ENCODE measurements at regions not wholly inside any gene's neighbourhood (a gene's known extent, or its start where the extent isn't known, plus 50 kb on each side); places are given as distances from the start of the nearest gene placed in this dataset.

GRCh38 chr16:26740771-26741170 is 326.0 kb upstream of the C16orf82 start:
- H3K4me1 ChIP-seq (ENCODE audit: control insufficient read depth in 2 of 2, insufficient read depth in 2 of 2, low read length in 1 of 2): peaks cover 3 to 4% of the 10 kb centered on the region in 2 donors
- H3K36me3 ChIP-seq (ENCODE audit: control insufficient read depth in 2 of 2, insufficient read depth in 2 of 2, low read length in 1 of 2): no peaks in the 10 kb centered on the region
- H3K27me3 ChIP-seq (ENCODE audit: control insufficient read depth in 1 of 2, insufficient read depth in 2 of 2, low read length in 2 of 2): no peaks in the 10 kb centered on the region
- no peaks in the 10 kb centered on the region for H3K9me3 ChIP-seq (ENCODE audit: control insufficient read depth in 2 of 2, insufficient read depth in 1 of 2, low read depth in 1 of 2, low read length in 1 of 2)
- H3K4me3 ChIP-seq (ENCODE audit: low read depth in 1 of 2, low read length in 2 of 2): no peak overlapping the region
- no peak overlapping the region for H3K27ac ChIP-seq (ENCODE audit: low read depth in 2 of 2, low read length in 1 of 2)
- WGBS, 2 donors: 49 to 53% methylated on average over 2 of the region's 2 CpGs

GRCh38 chr16:26742040-26742439 is 324.7 kb upstream of the C16orf82 start:
- 21 to 26% methylated on average over 2 of the region's 2 CpGs for WGBS, 2 donors
- no peaks in the 10 kb centered on the region for H3K27me3 ChIP-seq (ENCODE audit: control insufficient read depth in 1 of 2, insufficient read depth in 2 of 2, low read length in 2 of 2)
- H3K27ac ChIP-seq (ENCODE audit: low read depth in 2 of 2, low read length in 1 of 2): no peak overlapping the region
- H3K36me3 ChIP-seq (ENCODE audit: control insufficient read depth in 2 of 2, insufficient read depth in 2 of 2, low read length in 1 of 2): no peaks in the 10 kb centered on the region
- H3K4me1 ChIP-seq (ENCODE audit: control insufficient read depth in 2 of 2, insufficient read depth in 2 of 2, low read length in 1 of 2): peaks cover 3 to 4% of the 10 kb centered on the region in 2 donors
- H3K9me3 ChIP-seq (ENCODE audit: control insufficient read depth in 2 of 2, insufficient read depth in 1 of 2, low read depth in 1 of 2, low read length in 1 of 2): no peaks in the 10 kb centered on the region
- no peak overlapping the region for H3K4me3 ChIP-seq (ENCODE audit: low read depth in 1 of 2, low read length in 2 of 2)

GRCh38 chr16:26744430-26744829 is 322.3 kb upstream of the C16orf82 start:
- Histone ChIP-seq H3K27ac (ENCODE audit: low read depth in 2 of 2, low read length in 1 of 2) (no peak overlapping the region), H3K4me3 (ENCODE audit: low read depth in 1 of 2, low read length in 2 of 2) (no peak overlapping the region), H3K9me3 (ENCODE audit: control insufficient read depth in 2 of 2, insufficient read depth in 1 of 2, low read depth in 1 of 2, low read length in 1 of 2) (no peaks in the 10 kb centered on the region), H3K36me3 (ENCODE audit: control insufficient read depth in 2 of 2, insufficient read depth in 2 of 2, low read length in 1 of 2) (no peaks in the 10 kb centered on the region), H3K4me1 (ENCODE audit: control insufficient read depth in 2 of 2, insufficient read depth in 2 of 2, low read length in 1 of 2) (peaks cover 3 to 4% of the 10 kb centered on the region in 2 donors), H3K27me3 (ENCODE audit: control insufficient read depth in 1 of 2, insufficient read depth in 2 of 2, low read length in 2 of 2) (no peaks in the 10 kb centered on the region)
- WGBS, 2 donors: 60 to 70% methylated on average over 5 of the region's 5 CpGs

- no peaks in the 10 kb centered on the region for H3K27me3 ChIP-seq (ENCODE audit: control insufficient read depth in 1 of 2, insufficient read depth in 2 of 2, low read length in 2 of 2)
- H3K4me1 ChIP-seq (ENCODE audit: control insufficient read depth in 2 of 2, insufficient read depth in 2 of 2, low read length in 1 of 2): no peaks in the 10 kb centered on the region
- no peak overlapping the region for H3K4me3 ChIP-seq (ENCODE audit: low read depth in 1 of 2, low read length in 2 of 2)
- WGBS, 2 donors: 46 to 68% methylated on average over 4 of the region's 4 CpGs
- H3K36me3 ChIP-seq (ENCODE audit: control insufficient read depth in 2 of 2, insufficient read depth in 2 of 2, low read length in 1 of 2): no peaks in the 10 kb centered on the region
- H3K9me3 ChIP-seq (ENCODE audit: control insufficient read depth in 2 of 2, insufficient read depth in 1 of 2, low read depth in 1 of 2, low read length in 1 of 2): no peaks in the 10 kb centered on the region
- H3K27ac ChIP-seq (ENCODE audit: low read depth in 2 of 2, low read length in 1 of 2): no peak overlapping the region
Measured at GRCh38 chr16:26747760-26748159, 319.0 kb upstream of the C16orf82 start.

DNA sequence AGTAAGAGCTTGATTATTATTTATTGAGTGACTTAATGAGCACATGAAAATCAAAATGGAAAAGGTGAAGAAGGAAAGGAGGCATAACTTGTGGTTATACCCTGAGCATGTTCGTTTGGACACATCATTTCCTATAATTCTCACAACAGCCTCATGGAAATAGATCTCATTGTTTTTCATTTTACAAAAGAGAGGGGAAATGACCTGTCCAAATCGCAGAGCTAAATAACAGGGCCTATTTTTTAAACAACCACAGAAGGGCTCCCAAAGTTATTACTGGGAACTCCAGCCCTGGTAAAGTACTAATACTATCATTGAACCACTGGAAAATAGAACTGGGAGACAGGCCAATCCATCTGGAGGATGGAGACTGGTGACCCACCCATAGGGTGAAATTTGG is 317.7 kb upstream of the C16orf82 start:
- H3K9me3 ChIP-seq (ENCODE audit: control insufficient read depth in 2 of 2, insufficient read depth in 1 of 2, low read depth in 1 of 2, low read length in 1 of 2): no peaks in the 10 kb centered on the region
- WGBS, 2 donors: 48 to 51% methylated on average over 2 of the region's 2 CpGs

GRCh38 chr16:26752166-26752565 is 314.6 kb upstream of the C16orf82 start:
- H3K4me1 ChIP-seq (ENCODE audit: control insufficient read depth in 2 of 2, insufficient read depth in 2 of 2, low read length in 1 of 2): no peaks in the 10 kb centered on the region
- H3K27me3 ChIP-seq (ENCODE audit: control insufficient read depth in 1 of 2, insufficient read depth in 2 of 2, low read length in 2 of 2): no peaks in the 10 kb centered on the region
- peaks cover 0 to 2% of the 10 kb centered on the region in 2 donors for H3K9me3 ChIP-seq (ENCODE audit: control insufficient read depth in 2 of 2, insufficient read depth in 1 of 2, low read depth in 1 of 2, low read length in 1 of 2)
- H3K27ac ChIP-seq (ENCODE audit: low read depth in 2 of 2, low read length in 1 of 2): no peak overlapping the region
- WGBS, 2 donors: 92 to 98% methylated on average over 2 of the region's 2 CpGs
- no peak overlapping the region for H3K4me3 ChIP-seq (ENCODE audit: low read depth in 1 of 2, low read length in 2 of 2)
- peaks cover 0 to 2% of the 10 kb centered on the region in 2 donors for H3K36me3 ChIP-seq (ENCODE audit: control insufficient read depth in 2 of 2, insufficient read depth in 2 of 2, low read length in 1 of 2)

More for the DNA sequence above, 317.7 kb upstream of the C16orf82 start:
- no peak overlapping the region for H3K27ac ChIP-seq (ENCODE audit: low read depth in 2 of 2, low read length in 1 of 2)
- no peaks in the 10 kb centered on the region for H3K36me3 ChIP-seq (ENCODE audit: control insufficient read depth in 2 of 2, insufficient read depth in 2 of 2, low read length in 1 of 2)
- H3K4me3 ChIP-seq (ENCODE audit: low read depth in 1 of 2, low read length in 2 of 2): no peak overlapping the region
- H3K4me1 ChIP-seq (ENCODE audit: control insufficient read depth in 2 of 2, insufficient read depth in 2 of 2, low read length in 1 of 2): no peaks in the 10 kb centered on the region
- H3K27me3 ChIP-seq (ENCODE audit: control insufficient read depth in 1 of 2, insufficient read depth in 2 of 2, low read length in 2 of 2): no peaks in the 10 kb centered on the region

DNA sequence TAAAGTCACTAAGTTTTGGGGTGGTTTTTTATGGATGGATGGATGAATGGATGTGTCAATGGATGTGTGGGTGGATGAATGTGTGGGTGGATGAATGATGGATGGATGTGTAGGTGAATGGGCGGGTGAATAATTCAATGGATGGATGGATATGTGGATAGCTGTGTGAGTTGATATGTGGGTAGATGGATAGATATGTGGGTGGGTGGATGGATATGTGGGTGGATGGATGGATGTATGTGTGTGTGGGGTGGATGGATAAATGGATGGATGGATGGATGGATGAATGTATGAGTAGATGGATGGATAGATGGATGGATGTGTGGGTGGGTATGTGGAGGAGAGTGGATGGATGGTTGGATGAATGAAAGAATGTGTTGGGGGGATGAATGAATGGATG is 310.1 kb upstream of the C16orf82 start:
- Histone ChIP-seq H3K36me3 (ENCODE audit: control insufficient read depth in 2 of 2, insufficient read depth in 2 of 2, low read length in 1 of 2) (peaks cover 0 to 2% of the 10 kb centered on the region in 2 donors), H3K27me3 (ENCODE audit: control insufficient read depth in 1 of 2, insufficient read depth in 2 of 2, low read length in 2 of 2) (no peaks in the 10 kb centered on the region), H3K9me3 (ENCODE audit: control insufficient read depth in 2 of 2, insufficient read depth in 1 of 2, low read depth in 1 of 2, low read length in 1 of 2) (peaks cover 0 to 3% of the 10 kb centered on the region in 2 donors), H3K4me1 (ENCODE audit: control insufficient read depth in 2 of 2, insufficient read depth in 2 of 2, low read length in 1 of 2) (no peaks in the 10 kb centered on the region), H3K4me3 (ENCODE audit: low read depth in 1 of 2, low read length in 2 of 2) (no peak overlapping the region), H3K27ac (ENCODE audit: low read depth in 2 of 2, low read length in 1 of 2) (no peak overlapping the region)
- WGBS, 2 donors: 0 to 31% methylated on average over 1 of the region's 1 CpG

DNA sequence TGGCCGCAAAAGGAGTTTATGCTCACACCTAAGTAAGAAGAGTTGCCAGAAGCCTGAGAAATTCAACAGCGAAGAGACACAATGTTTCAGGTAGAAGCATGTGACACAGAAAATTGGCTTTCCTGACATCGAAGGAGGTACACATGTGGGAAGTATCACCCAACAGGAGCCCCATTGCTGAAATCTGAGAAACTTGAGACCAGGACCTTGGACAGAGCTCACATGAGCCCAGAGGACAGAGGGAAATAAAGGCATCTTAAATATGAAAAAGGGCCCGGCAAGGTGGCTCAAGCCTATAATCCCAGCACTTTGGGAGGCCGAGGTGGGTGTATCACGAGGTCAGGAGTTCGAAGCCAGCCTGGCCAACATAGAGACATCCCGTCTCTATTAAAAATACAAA is 304.1 kb upstream of the C16orf82 start:
- Histone ChIP-seq H3K4me3 (ENCODE audit: low read depth in 1 of 2, low read length in 2 of 2) (no peak overlapping the region), H3K27ac (ENCODE audit: low read depth in 2 of 2, low read length in 1 of 2) (no peak overlapping the region), H3K36me3 (ENCODE audit: control insufficient read depth in 2 of 2, insufficient read depth in 2 of 2, low read length in 1 of 2) (no peaks in the 10 kb centered on the region), H3K9me3 (ENCODE audit: control insufficient read depth in 2 of 2, insufficient read depth in 1 of 2, low read depth in 1 of 2, low read length in 1 of 2) (no peaks in the 10 kb centered on the region), H3K27me3 (ENCODE audit: control insufficient read depth in 1 of 2, insufficient read depth in 2 of 2, low read length in 2 of 2) (no peaks in the 10 kb centered on the region), H3K4me1 (ENCODE audit: control insufficient read depth in 2 of 2, insufficient read depth in 2 of 2, low read length in 1 of 2) (no peaks in the 10 kb centered on the region)
- WGBS, 2 donors: 73 to 79% methylated on average over 8 of the region's 8 CpGs

- peaks cover 0 to 3% of the 10 kb centered on the region in 2 donors for H3K27me3 ChIP-seq (ENCODE audit: control insufficient read depth in 1 of 2, insufficient read depth in 2 of 2, low read length in 2 of 2)
- H3K36me3 ChIP-seq (ENCODE audit: control insufficient read depth in 2 of 2, insufficient read depth in 2 of 2, low read length in 1 of 2): no peaks in the 10 kb centered on the region
- no peak overlapping the region for H3K4me3 ChIP-seq (ENCODE audit: low read depth in 1 of 2, low read length in 2 of 2)
- H3K9me3 ChIP-seq (ENCODE audit: control insufficient read depth in 2 of 2, insufficient read depth in 1 of 2, low read depth in 1 of 2, low read length in 1 of 2): no peaks in the 10 kb centered on the region
- WGBS, 2 donors: 21 to 31% methylated on average over 4 of the region's 4 CpGs
- H3K27ac ChIP-seq (ENCODE audit: low read depth in 2 of 2, low read length in 1 of 2): no peak overlapping the region
- H3K4me1 ChIP-seq (ENCODE audit: control insufficient read depth in 2 of 2, insufficient read depth in 2 of 2, low read length in 1 of 2): no peaks in the 10 kb centered on the region
Measured at GRCh38 chr16:26765087-26765486, 301.6 kb upstream of the C16orf82 start.

- H3K4me3 ChIP-seq (ENCODE audit: low read depth in 1 of 2, low read length in 2 of 2): no peak overlapping the region
- H3K36me3 ChIP-seq (ENCODE audit: control insufficient read depth in 2 of 2, insufficient read depth in 2 of 2, low read length in 1 of 2): no peaks in the 10 kb centered on the region
- peaks cover 0 to 3% of the 10 kb centered on the region in 2 donors for H3K27me3 ChIP-seq (ENCODE audit: control insufficient read depth in 1 of 2, insufficient read depth in 2 of 2, low read length in 2 of 2)
- no peaks in the 10 kb centered on the region for H3K9me3 ChIP-seq (ENCODE audit: control insufficient read depth in 2 of 2, insufficient read depth in 1 of 2, low read depth in 1 of 2, low read length in 1 of 2)
- 60 to 64% methylated on average over 9 of the region's 9 CpGs for WGBS, 2 donors
- no peaks in the 10 kb centered on the region for H3K4me1 ChIP-seq (ENCODE audit: control insufficient read depth in 2 of 2, insufficient read depth in 2 of 2, low read length in 1 of 2)
- H3K27ac ChIP-seq (ENCODE audit: low read depth in 2 of 2, low read length in 1 of 2): no peak overlapping the region
Measured at GRCh38 chr16:26768385-26769010, 298.2 kb upstream of the C16orf82 start.
